Type B pancreatic cell (in vitro differentiated cells): ENCODE measurements at regions not wholly inside any gene's neighbourhood (a gene's known extent, or its start where the extent isn't known, plus 50 kb on each side); places are given as distances from the start of the nearest gene placed in this dataset.

ENCODE experiments used
- DNase-seq: peaks from one replicate; pipeline ENCODE4 v3.0.0; 2021; ENCODE audit warnings: mixed read lengths; ENCODE audit not compliant: unreplicated experiment; ENCODE audit errors: extremely low spot score
- H3K27ac Mint-ChIP-seq: 2 replicates; pipeline ENCODE4 v1.8.0; 2021; ENCODE audit warnings: mild to moderate bottlenecking, mixed read lengths
- H3K27me3 Mint-ChIP-seq: 2 replicates; pipeline ENCODE4 v1.8.0; 2021; ENCODE audit warnings: mixed read lengths
- H3K36me3 Mint-ChIP-seq: 2 replicates; pipeline ENCODE4 v1.8.0; 2021; ENCODE audit warnings: mixed read lengths
- H3K4me1 Mint-ChIP-seq: one replicate; pipeline ENCODE4 v1.8.0; 2021; ENCODE audit warnings: mixed read lengths; ENCODE audit not compliant: unreplicated experiment
- H3K4me3 Mint-ChIP-seq: 2 replicates; pipeline ENCODE4 v1.8.0; 2021; ENCODE audit warnings: mild to moderate bottlenecking, mixed read lengths
- H3K9me3 Mint-ChIP-seq: 2 replicates; pipeline ENCODE4 v1.8.0; 2021; ENCODE audit warnings: mixed read lengths
- TF ChIP-seq, protein P1 (sequence below): fragments of 200-600 bp; sonication (generic); conservative IDR thresholded peaks from 2 replicates; pipeline ENCODE4 v1.5.0; 2021; ENCODE audit warnings: antibody characterized with exemption, mild to moderate bottlenecking

DNA sequence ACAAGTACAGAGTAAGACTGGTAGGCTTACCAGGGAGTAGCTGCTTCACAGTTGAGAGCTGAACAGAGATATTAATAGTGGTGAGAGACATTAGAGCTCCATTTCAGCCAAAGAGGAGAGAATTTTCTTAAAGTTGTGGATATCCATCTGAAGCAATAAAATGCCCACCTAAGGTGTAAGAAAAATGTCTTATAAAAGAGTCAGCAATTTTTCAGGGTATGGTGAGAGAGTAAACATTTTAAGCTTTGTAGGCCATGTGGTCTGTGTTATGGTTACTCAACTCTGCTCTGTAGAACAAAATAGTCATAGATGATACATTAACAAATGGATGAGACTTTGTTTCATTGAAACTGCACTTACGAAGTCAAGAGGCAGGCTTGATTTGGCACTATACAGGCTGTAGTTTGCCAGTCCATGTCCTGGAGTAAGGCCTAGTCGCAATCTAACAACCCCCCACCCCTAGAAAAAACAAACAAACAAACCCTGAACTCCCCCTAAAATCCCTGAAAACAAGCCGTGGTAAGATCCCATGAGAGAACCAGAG, 945.4 kb upstream of the SEMA6A start:
- no peak for DNase-seq
- TF ChIP-seq, protein P1, sequence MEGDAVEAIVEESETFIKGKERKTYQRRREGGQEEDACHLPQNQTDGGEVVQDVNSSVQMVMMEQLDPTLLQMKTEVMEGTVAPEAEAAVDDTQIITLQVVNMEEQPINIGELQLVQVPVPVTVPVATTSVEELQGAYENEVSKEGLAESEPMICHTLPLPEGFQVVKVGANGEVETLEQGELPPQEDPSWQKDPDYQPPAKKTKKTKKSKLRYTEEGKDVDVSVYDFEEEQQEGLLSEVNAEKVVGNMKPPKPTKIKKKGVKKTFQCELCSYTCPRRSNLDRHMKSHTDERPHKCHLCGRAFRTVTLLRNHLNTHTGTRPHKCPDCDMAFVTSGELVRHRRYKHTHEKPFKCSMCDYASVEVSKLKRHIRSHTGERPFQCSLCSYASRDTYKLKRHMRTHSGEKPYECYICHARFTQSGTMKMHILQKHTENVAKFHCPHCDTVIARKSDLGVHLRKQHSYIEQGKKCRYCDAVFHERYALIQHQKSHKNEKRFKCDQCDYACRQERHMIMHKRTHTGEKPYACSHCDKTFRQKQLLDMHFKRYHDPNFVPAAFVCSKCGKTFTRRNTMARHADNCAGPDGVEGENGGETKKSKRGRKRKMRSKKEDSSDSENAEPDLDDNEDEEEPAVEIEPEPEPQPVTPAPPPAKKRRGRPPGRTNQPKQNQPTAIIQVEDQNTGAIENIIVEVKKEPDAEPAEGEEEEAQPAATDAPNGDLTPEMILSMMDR = no peak
- peaks cover 8% of the 10 kb centered on the region for H3K9me3 Mint-ChIP-seq
- no peaks in the 10 kb centered on the region for H3K4me1 Mint-ChIP-seq
- H3K27ac Mint-ChIP-seq = no peak overlapping the region
- H3K36me3 Mint-ChIP-seq = no peaks in the 10 kb centered on the region
- no peak overlapping the region for H3K4me3 Mint-ChIP-seq
- H3K27me3 Mint-ChIP-seq = no peaks in the 10 kb centered on the region

DNA sequence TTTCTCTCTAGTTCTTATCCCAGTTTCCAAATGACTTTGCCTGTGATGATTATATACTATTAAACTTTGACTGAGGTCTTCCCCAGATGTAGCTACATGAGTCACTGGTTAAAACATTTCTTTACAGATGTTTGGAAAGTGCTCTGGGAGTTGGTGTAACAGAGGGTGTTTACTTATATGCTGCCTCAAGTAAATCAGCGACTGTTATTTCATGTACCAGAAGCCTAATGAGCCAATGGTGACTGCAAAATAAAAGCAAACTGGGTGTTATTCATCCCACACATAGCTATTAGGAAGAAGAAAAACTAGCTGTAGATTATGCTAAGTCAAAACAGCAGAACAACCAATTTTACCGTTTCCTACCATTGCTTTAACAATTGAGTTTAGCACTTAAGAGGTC, 929.7 kb upstream of the SEMA6A start:
- H3K4me1 Mint-ChIP-seq = peaks cover 5% of the 10 kb centered on the region
- no peaks in the 10 kb centered on the region for H3K36me3 Mint-ChIP-seq
- no peak overlapping the region for H3K27ac Mint-ChIP-seq
- TF ChIP-seq, protein P1 = no peak
- no peak for DNase-seq
- H3K9me3 Mint-ChIP-seq = peaks cover 4% of the 10 kb centered on the region
- no peak overlapping the region for H3K4me3 Mint-ChIP-seq
- no peaks in the 10 kb centered on the region for H3K27me3 Mint-ChIP-seq

DNA sequence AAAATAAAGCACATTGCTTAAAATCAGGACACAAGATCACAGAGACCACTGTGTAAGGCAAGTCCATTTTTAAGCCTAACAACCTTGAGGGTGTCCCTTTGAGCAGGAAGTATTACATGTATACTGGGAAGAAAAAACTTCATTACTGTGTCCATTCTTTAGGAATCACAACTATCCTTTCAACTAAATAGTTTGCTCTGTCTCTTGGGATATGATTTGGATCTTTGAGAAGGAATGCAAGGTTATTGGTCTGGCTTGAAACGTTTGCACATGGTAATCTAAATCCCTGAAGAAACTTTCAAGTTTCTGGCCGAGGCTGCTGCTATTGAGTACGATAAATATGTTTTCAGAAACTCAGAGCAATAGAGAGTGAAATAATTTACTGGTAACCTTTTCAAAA, 923.0 kb upstream of the SEMA6A start:
- no peak overlapping the region for H3K4me3 Mint-ChIP-seq
- H3K27me3 Mint-ChIP-seq = no peaks in the 10 kb centered on the region
- TF ChIP-seq, protein P1 = no peak
- no peak overlapping the region for H3K27ac Mint-ChIP-seq
- DNase-seq = no peak
- peaks cover 12% of the 10 kb centered on the region for H3K4me1 Mint-ChIP-seq
- no peaks in the 10 kb centered on the region for H3K36me3 Mint-ChIP-seq
- peaks cover 8% of the 10 kb centered on the region for H3K9me3 Mint-ChIP-seq

DNA sequence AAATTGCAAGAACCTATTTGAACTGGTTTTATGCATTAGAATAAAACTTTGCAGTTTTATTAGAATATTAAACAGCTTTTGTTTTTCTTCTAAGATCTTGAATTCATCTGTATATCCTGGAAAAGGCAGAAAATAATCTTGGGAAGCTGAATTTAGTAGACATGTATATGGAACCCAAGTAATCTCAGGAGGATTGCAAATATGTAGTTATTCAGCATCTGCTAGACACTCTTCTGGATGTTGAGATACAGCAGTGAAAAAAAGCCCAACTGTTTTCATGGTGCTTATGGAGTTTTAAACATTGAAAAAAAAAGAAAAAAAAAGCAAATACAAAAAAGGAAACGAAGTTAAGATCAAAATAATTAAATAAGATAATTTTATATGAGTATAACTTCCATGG, 922.2 kb upstream of the SEMA6A start:
- no peak for DNase-seq
- H3K4me1 Mint-ChIP-seq = peaks cover 12% of the 10 kb centered on the region
- peaks cover 11% of the 10 kb centered on the region for H3K9me3 Mint-ChIP-seq
- no peaks in the 10 kb centered on the region for H3K27me3 Mint-ChIP-seq
- H3K27ac Mint-ChIP-seq = no peak overlapping the region
- H3K36me3 Mint-ChIP-seq = no peaks in the 10 kb centered on the region
- no peak overlapping the region for H3K4me3 Mint-ChIP-seq
- TF ChIP-seq, protein P1 = no peak

DNA sequence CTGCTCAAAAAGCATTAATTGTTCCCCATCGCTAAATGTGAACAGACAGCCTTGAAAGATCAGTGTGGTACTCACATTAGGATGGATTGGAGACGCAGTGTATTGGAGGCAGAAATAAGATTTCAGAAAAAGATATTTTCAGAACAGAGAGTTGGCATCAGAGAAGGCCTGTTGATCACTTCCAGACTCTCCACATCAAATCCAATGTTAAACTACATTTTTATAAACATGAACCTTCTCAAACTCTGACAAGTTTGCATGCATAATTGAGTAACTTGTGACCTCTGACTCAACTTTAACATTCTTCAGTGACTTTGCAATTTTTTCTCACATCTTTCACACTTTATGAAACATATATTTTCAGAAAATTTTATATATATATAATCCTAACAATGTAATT, 919.6 kb upstream of the SEMA6A start:
- Mint-ChIP-seq H3K4me1 (peaks cover 6% of the 10 kb centered on the region), H3K36me3 (no peaks in the 10 kb centered on the region), H3K27me3 (no peaks in the 10 kb centered on the region), H3K4me3 (no peak overlapping the region), H3K9me3 (peaks cover 7% of the 10 kb centered on the region), H3K27ac (no peak overlapping the region)
- TF ChIP-seq, protein P1 = no peak
- no peak for DNase-seq
